WERI-Rb-1 (cell line): ENCODE measurements at regions not wholly inside any gene's neighbourhood (a gene's known extent, or its start where the extent isn't known, plus 50 kb on each side); places are given as distances from the start of the nearest gene placed in this dataset.

ENCODE experiments used
- DNase-seq: peaks from one replicate; pipeline ENCODE4 v3.0.0-alpha.2; 2020
- H3K27ac ChIP-seq: fragments of 250-450 bp; sonication (Bioruptor Pico); 2 replicates; pipeline ENCODE4 v1.5.1; 2020; ENCODE audit warnings: mild to moderate bottlenecking, moderate library complexity
- H3K27me3 ChIP-seq: fragments of 250-450 bp; sonication (Bioruptor Pico); 2 replicates; pipeline ENCODE4 v1.5.1; 2021; ENCODE audit warnings: mild to moderate bottlenecking, low read depth, moderate library complexity; ENCODE audit not compliant: insufficient read depth, severe bottlenecking
- H3K36me3 ChIP-seq: fragments of 250-450 bp; sonication (Bioruptor Pico); 2 replicates; pipeline ENCODE4 v1.5.1; 2020; ENCODE audit warnings: mild to moderate bottlenecking, moderate library complexity
- H3K4me3 ChIP-seq: 2 replicates; pipeline ENCODE4 v1.5.1; 2011; ENCODE audit warnings: low read depth, mild to moderate bottlenecking, control low read depth, low read length
- H3K9me3 ChIP-seq: fragments of 250-450 bp; sonication (Bioruptor Pico); 2 replicates; pipeline ENCODE4 v1.5.1; 2021; ENCODE audit warnings: mild to moderate bottlenecking, moderate library complexity; ENCODE audit not compliant: severe bottlenecking
- TF ChIP-seq, protein P1 (sequence below): IDR thresholded peaks from 2 replicates; pipeline ENCODE4 v1.5.1; 2011; ENCODE audit warnings: low read depth, mild to moderate bottlenecking, control low read depth, inconsistent platforms, low read length

DNA sequence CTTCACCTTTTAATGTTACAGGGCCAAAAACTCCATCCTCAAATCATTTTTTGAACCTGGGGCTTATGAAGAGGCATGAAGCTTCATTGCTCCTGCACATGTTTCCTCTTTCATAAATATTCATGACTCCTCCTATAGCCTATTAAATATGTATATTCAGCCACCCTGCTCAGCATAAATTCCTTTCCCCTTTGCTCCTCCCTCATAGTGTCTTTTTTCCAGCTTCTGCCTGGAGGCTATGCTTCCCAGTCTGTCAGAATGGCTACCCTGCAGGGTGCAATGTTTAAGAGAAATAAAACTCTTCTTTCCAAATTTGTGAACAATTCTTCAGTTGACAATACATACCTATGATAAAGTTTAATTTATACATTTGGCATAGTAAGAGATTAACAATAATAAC, 1082.9 kb upstream of the CDH18 start:
- no peaks in the 10 kb centered on the region for H3K36me3 ChIP-seq
- H3K9me3 ChIP-seq = no peaks in the 10 kb centered on the region
- H3K27ac ChIP-seq = no peak overlapping the region
- no peaks in the 10 kb centered on the region for H3K27me3 ChIP-seq
- no peak for DNase-seq
- TF ChIP-seq, protein P1, sequence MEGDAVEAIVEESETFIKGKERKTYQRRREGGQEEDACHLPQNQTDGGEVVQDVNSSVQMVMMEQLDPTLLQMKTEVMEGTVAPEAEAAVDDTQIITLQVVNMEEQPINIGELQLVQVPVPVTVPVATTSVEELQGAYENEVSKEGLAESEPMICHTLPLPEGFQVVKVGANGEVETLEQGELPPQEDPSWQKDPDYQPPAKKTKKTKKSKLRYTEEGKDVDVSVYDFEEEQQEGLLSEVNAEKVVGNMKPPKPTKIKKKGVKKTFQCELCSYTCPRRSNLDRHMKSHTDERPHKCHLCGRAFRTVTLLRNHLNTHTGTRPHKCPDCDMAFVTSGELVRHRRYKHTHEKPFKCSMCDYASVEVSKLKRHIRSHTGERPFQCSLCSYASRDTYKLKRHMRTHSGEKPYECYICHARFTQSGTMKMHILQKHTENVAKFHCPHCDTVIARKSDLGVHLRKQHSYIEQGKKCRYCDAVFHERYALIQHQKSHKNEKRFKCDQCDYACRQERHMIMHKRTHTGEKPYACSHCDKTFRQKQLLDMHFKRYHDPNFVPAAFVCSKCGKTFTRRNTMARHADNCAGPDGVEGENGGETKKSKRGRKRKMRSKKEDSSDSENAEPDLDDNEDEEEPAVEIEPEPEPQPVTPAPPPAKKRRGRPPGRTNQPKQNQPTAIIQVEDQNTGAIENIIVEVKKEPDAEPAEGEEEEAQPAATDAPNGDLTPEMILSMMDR = no peak
- no peak overlapping the region for H3K4me3 ChIP-seq

DNA sequence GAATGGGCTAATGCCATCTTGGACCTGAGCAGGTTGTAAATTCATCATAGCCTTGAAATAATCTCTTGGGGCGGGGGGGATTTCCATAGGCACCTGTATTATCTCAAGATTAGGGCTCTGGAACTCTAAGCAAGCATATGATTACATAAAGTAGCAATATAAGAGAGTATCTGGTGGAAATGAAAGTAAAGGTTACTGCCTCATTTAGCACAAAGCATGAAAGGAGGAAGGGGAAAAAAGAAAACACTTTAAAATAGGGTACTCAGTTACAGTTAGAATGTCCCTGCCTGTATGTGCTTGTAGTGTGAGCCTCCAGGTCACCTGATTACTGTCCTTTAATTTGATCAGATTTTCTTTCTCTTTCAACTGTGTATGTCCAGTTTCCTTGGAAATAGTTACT, 1079.7 kb upstream of the CDH18 start:
- H3K9me3 ChIP-seq = peaks cover 5% of the 10 kb centered on the region
- no peaks in the 10 kb centered on the region for H3K36me3 ChIP-seq
- no peak overlapping the region for H3K27ac ChIP-seq
- no peak for DNase-seq
- no peaks in the 10 kb centered on the region for H3K27me3 ChIP-seq
- TF ChIP-seq, protein P1 = no peak
- no peak overlapping the region for H3K4me3 ChIP-seq

DNA sequence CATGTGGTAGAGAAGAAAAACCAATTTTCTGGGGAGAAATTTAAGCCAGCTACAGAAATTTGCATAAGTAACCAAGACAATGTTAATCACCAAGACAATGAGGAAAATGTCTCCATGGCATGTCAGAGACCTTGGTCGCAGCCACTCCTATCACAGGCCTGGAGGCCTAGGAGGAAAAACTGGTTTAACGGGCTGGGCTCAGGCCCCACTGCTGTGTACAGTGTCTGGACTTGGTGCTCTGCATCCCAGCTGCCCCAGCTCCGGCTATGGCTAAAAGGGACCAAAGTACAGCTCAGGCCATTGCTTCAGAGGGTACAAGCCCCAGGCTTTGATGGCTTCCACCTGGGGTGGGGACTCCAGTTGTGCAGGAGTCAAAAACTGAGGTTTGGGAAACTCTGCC, 1075.1 kb upstream of the CDH18 start:
- no peaks in the 10 kb centered on the region for H3K27me3 ChIP-seq
- no peak overlapping the region for H3K4me3 ChIP-seq
- H3K27ac ChIP-seq = no peak overlapping the region
- no peaks in the 10 kb centered on the region for H3K36me3 ChIP-seq
- peaks cover 5% of the 10 kb centered on the region for H3K9me3 ChIP-seq
- no peak for DNase-seq
- TF ChIP-seq, protein P1 = no peak

DNA sequence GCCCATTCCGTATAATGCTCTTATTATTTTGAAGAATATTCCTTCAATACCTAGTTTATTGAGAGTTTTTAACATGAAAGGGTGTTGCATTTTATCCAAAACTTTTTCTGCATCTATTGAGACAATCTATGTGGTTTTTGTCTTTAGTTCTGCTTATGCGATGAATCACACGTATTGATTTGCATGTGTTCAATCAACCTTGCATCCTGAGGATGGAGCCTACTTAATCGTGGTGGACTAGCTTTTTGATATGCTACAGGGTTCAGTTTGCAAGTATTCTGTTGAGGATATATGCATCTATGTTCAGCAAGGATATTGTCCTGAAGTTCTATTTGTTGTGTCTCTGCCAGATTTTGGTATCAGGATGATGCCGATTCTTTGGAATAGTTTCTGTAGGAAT, 1070.3 kb upstream of the CDH18 start:
- TF ChIP-seq, protein P1 = no peak
- H3K9me3 ChIP-seq = no peaks in the 10 kb centered on the region
- H3K4me3 ChIP-seq = no peak overlapping the region
- H3K27ac ChIP-seq = no peak overlapping the region
- H3K27me3 ChIP-seq = no peaks in the 10 kb centered on the region
- H3K36me3 ChIP-seq = no peaks in the 10 kb centered on the region
- DNase-seq = no peak

DNA sequence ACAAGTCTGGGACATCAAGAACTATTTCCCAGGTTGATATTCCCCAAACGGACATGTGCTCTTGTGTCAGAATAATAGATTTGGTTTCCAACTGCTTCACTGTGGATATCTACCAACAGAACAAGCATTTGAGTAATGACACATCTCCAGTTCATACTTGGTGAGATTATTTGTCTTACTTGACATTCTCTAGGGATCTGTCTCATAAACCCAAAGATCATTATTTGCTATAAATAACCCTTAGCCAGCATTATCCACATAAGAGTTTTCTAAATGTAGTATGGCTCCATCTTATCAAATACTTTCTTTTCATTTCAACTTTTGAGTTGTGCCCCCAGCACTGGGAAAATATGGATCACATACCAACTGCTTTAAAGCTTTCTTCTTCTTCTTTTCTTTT, 1063.9 kb upstream of the CDH18 start:
- no peak for DNase-seq
- TF ChIP-seq, protein P1 = no peak
- peaks cover 3% of the 10 kb centered on the region for H3K9me3 ChIP-seq
- no peak overlapping the region for H3K4me3 ChIP-seq
- no peaks in the 10 kb centered on the region for H3K27me3 ChIP-seq
- no peaks in the 10 kb centered on the region for H3K36me3 ChIP-seq
- H3K27ac ChIP-seq = no peak overlapping the region

DNA sequence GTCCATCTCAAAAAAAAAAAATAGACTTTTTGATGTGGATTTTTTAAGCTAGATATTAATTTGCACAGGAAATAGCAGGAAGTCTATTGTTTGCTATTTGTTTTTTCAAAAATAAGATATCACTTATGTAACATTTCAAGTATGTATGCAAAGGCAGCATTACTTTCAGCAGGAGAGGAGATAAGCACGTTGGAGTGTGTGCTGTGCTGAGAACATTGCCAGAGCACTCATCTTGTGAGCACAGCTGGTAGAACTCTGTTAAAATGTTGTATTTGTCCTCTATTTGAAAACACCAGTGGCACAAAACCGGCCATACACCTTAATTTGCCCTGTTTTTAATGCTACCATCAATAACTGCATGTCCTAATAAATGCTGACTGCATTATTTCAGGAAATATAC, 1061.9 kb upstream of the CDH18 start:
- no peak for DNase-seq
- no peak overlapping the region for H3K4me3 ChIP-seq
- H3K27ac ChIP-seq = no peak overlapping the region
- TF ChIP-seq, protein P1 = no peak
- no peaks in the 10 kb centered on the region for H3K36me3 ChIP-seq
- peaks cover 3% of the 10 kb centered on the region for H3K9me3 ChIP-seq
- H3K27me3 ChIP-seq = no peaks in the 10 kb centered on the region
